ENCODE measurements at regions not wholly inside any gene's neighbourhood (a gene's known extent, or its start where the extent isn't known, plus 50 kb on each side); places are given as distances from the start of the nearest gene placed in this dataset.

DNA sequence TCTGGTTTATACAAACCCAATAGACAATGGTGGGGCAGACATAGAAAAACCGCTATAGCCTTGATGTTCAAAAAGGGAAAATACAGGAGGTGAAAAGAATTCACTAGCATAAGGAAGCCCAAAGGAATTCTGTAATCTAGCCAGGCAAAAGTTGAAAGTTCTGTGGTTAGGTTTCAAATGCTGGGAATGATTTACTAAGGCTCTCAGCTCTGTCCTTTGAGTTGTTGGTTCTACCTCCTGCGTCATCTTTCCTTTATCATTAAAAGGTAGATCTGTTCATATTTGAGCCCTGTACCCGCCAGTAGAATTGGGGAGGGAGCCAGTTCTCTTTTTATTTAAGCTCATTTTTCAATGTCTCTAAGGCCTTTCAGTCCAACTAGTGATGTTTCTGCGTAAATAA is 866.5 kb downstream of the IGSF11 start (continued):
- TF ChIP-seq EP300 (IDR thresholded peaks at IDR 0.05; ENCODE audit: borderline replicate concordance in 1 of 2, low read depth in 2 of 2, low read length in 2 of 2) = no peak
